HL-60 (cell line): ENCODE measurements at regions not wholly inside any gene's neighbourhood (a gene's known extent, or its start where the extent isn't known, plus 50 kb on each side); places are given as distances from the start of the nearest gene placed in this dataset.

Experiments used
- GABPA ChIP-seq: IDR thresholded peaks from 2 replicates; pipeline ENCODE4 v1.6.1; 2012; ENCODE audit warnings: low read depth
- POLR2AphosphoS5 ChIP-seq: IDR thresholded peaks from 2 replicates; pipeline ENCODE4 v1.6.1; 2012; ENCODE audit warnings: low read depth
- TF ChIP-seq, protein P1 (sequence below): IDR thresholded peaks from one replicate; pipeline ENCODE4 v1.5.1; 2011; ENCODE audit warnings: low read length, control low read depth, inconsistent platforms; ENCODE audit not compliant: insufficient read depth

DNA sequence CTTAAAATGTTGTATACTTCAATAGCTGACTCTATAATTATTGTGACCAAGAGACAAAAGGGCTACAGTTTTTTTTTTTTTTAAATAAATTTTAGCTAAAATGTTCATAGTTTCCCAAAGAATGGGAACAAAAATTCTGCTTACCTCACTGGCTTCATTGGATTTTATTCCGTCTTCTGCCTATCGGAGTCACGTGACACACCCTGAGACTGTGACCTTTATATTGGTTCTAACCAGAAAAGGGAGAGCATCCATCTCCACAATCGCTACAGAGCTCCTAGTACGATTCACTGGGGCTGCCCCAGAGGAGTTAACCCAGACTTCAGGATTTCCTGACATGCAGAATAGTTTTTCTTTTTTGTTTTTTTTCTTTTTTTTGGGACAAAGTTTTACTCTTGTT lies 203.6 kb upstream of the SLC35G4 start:
- TF ChIP-seq, protein P1, sequence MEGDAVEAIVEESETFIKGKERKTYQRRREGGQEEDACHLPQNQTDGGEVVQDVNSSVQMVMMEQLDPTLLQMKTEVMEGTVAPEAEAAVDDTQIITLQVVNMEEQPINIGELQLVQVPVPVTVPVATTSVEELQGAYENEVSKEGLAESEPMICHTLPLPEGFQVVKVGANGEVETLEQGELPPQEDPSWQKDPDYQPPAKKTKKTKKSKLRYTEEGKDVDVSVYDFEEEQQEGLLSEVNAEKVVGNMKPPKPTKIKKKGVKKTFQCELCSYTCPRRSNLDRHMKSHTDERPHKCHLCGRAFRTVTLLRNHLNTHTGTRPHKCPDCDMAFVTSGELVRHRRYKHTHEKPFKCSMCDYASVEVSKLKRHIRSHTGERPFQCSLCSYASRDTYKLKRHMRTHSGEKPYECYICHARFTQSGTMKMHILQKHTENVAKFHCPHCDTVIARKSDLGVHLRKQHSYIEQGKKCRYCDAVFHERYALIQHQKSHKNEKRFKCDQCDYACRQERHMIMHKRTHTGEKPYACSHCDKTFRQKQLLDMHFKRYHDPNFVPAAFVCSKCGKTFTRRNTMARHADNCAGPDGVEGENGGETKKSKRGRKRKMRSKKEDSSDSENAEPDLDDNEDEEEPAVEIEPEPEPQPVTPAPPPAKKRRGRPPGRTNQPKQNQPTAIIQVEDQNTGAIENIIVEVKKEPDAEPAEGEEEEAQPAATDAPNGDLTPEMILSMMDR, result no peak
- TF ChIP-seq POLR2AphosphoS5, result no peak
- TF ChIP-seq GABPA, result no peak
